Inflammatory macrophage (primary cell): ENCODE measurements at regions not wholly inside any gene's neighbourhood (a gene's known extent, or its start where the extent isn't known, plus 50 kb on each side); places are given as distances from the start of the nearest gene placed in this dataset.
A peak's percentile ranks its signal among the peaks of the same experiment; 100 is the strongest.
"Not testable (repeated sequence)": the region's sequence is repeated elsewhere in the genome, so short reads cannot be mapped to it uniquely, and the experiment has no call there.

Experiments
- DNase-seq, 2 donors: peaks; one replicate each; pipeline ENCODE4 v3.0.0-alpha.2; 2020 to 2022

DNA sequence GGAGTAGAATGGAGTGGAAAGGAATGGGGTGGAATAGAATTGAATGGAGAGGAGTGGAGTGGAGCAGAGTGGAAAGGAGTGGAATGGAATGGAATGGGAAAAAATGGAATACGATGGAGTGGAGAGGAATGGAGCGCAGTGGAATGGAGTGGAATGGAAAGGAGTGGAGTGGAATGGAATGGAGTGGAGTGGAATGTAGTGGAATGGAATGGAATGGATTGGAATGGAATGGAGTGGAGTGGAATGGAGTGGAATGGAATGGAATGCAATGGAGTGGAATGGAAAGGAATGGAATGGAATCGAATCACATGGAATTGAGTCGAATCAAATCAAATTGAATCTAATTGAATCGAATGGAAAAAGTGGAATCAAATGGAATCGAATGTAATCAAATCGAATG is 1016.1 kb downstream of the CDY1 start:
- DNase-seq: no peak

DNA sequence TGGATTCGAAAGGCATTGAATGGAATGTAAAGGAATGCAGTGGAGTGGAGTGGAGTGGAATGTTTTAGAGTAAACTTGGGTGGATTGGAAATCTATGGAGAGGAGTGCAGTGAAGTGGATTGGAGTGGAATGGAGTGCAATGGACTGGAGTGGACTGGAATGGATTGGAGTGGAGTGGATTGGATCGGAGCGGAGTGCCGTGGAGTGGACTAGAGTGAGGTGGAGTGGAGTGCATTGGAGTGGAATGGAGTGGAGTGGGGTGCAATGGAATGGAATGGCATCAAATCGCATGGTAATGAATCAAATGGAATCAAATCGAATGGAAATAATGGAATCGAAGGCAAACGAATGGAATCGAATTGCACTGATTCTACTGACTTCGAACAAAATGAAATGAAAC is 1023.9 kb downstream of the CDY1 start:
- not testable (repeated sequence) for DNase-seq

DNA sequence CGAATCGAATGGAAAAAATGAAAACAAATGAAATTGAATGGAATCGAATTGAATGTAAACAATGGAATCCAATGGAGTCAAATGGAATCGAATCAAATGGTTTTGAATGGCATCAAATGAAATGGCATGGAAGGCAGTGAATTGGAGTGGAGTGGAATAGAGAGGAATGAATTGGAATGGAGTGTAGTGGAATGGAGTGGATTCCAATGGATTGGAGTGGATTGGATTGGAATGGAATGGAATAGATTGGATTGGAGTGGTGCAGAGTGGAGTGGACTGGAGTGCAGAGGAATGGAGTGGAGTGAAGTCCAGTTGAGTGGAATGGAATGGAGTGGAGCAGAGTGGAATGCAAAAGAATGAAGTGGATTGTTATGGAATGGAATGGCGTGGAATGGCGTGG is 1026.3 kb downstream of the CDY1 start:
- not testable (repeated sequence) for DNase-seq

- DNase-seq: not testable (repeated sequence)
Observed at GRCh38 chrY:26664245-26664644, 1042.3 kb downstream of the CDY1 start.

GRCh38 chrY:26666691-26667090 is 1044.8 kb downstream of the CDY1 start:
- not testable (repeated sequence) for DNase-seq

- DNase-seq: not testable (repeated sequence)
Observed at GRCh38 chrY:26669243-26669642, 1047.3 kb downstream of the CDY1 start.

GRCh38 chrY:26670360-26670871 is 1048.5 kb downstream of the CDY1 start:
- DNase-seq: peak; percentile 9 to 11

DNA sequence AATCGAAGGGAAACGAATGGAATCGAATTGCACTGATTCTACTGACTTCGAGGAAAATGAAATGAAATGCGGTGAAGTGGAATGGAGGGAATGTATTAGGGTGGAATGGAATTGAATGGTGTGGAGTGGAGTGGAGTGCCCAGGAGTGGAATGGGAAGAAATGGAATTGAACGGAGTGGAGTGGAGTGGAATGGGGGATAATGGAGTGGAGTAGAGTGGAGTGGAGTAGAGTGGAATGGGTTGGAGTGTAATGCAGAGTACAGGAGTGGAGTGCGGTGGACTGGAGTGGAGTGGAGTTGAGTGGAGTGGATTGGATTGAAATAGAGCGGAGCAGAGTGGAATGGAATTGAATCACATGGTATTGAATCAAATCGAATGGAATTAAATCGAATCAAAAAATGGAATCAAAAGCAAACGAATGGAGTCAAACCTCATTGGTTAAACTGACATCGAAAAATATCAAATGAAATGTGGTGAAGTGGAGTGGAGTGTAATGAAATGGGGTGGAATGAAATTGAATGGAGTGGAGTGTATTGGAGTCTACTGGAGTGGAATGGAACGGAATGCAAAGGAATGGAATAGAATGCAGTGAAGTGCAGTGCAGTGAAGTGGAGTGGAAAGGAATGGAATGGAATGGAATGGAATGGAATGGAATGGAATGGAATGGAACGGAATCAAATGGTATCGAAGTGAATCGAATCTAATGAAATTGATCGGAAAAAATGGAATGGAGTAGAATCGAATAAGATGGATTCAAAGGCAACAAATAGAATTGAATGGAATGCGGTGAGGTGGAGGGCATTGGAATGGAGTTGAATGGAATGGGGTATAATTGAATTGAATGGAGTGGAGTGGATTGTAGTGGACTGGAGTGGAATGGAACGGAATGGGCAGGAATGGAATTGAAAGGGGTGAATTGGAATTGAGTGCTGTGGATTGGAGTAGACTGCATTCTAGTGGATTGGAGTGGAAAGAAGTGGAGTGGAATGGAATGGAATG is 1049.3 kb downstream of the CDY1 start:
- DNase-seq: peak; percentile 19 to 27
